ENCODE measurements at regions not wholly inside any gene's neighbourhood (a gene's known extent, or its start where the extent isn't known, plus 50 kb on each side); places are given as distances from the start of the nearest gene placed in this dataset.

DNA sequence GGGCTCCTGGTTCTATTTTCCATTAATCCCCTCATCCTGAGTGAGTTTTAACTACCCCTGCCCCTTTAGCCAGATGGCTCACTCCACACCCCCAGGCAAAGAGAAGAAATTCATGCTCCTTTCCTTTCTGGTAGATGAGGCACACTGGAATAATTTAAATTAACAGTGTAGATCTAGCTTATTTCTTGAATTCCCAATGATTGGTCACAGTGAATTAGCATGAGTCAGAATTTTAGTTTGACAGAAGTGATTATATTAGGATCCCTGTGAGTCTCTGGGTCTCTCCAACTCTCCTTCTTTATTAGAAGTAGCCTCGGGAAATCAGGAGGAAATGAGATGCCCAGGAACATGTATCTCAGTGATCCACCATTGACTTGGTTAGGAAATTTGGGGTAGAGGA, 103.1 kb upstream of the KAZN start:
- Histone ChIP-seq H3K36me3 (ENCODE audit: control insufficient read depth in 2 of 3, insufficient read depth in 3 of 3, low read length in 3 of 3) (no peaks in the 10 kb centered on the region), H3K27me3 (ENCODE audit: control insufficient read depth, insufficient read depth, low read length) (no peaks in the 10 kb centered on the region), H3K27ac (ENCODE audit: low read depth in 2 of 2, low read length in 2 of 2) (no peak overlapping the region), H3K9ac (ENCODE audit: low read length in 3 of 3) (no peak overlapping the region), H3K9me3 (ENCODE audit: control insufficient read depth in 2 of 3, insufficient read depth in 1 of 3, low read length in 3 of 3) (no peaks in the 10 kb centered on the region), H3K4me1 (ENCODE audit: control insufficient read depth in 2 of 3, insufficient read depth in 2 of 3, low read depth in 1 of 3, low read length in 3 of 3) (no peaks in the 10 kb centered on the region), H3K4me3 (ENCODE audit: low read length in 3 of 3) (no peak overlapping the region)
- TF ChIP-seq CTCF (IDR thresholded peaks at IDR 0.05; ENCODE audit: borderline replicate concordance, extremely low read depth, insufficient read depth) = no peak
- intact Hi-C loops (cut with DNase I) = no loop called here
- DNase-seq = no peak
- FAIRE-seq = no peak

DNA sequence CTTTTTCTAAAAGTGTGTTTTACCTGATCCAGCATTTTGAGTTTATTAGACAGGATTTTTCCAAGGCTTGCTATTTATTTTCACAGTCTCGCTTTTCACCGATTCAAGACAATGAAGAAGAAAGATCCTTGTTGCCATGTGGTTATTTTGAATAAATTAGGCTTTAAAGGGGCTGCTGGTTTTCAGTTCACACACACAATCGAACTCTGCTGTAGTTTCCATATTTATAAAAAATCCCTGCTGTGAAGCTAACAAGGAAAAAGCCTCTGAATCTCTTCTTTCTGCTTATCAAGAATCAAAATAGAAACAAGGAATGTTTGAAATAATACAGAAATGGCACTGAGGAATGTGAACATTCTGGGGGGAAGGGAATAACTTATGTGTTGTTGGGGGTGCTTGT, 102.5 kb upstream of the KAZN start:
- no peak for FAIRE-seq
- H3K36me3 ChIP-seq (ENCODE audit: control insufficient read depth in 2 of 3, insufficient read depth in 3 of 3, low read length in 3 of 3) = no peaks in the 10 kb centered on the region
- no peaks in the 10 kb centered on the region for H3K27me3 ChIP-seq (ENCODE audit: control insufficient read depth, insufficient read depth, low read length)
- H3K4me3 ChIP-seq (ENCODE audit: low read length in 3 of 3) = no peak overlapping the region
- no peak for TF ChIP-seq CTCF (IDR thresholded peaks at IDR 0.05; ENCODE audit: borderline replicate concordance, extremely low read depth, insufficient read depth)
- DNase-seq = no peak
- H3K9me3 ChIP-seq (ENCODE audit: control insufficient read depth in 2 of 3, insufficient read depth in 1 of 3, low read length in 3 of 3) = no peaks in the 10 kb centered on the region
- H3K4me1 ChIP-seq (ENCODE audit: control insufficient read depth in 2 of 3, insufficient read depth in 2 of 3, low read depth in 1 of 3, low read length in 3 of 3) = no peaks in the 10 kb centered on the region
- no peak overlapping the region for H3K9ac ChIP-seq (ENCODE audit: low read length in 3 of 3)
- H3K27ac ChIP-seq (ENCODE audit: low read depth in 2 of 2, low read length in 2 of 2) = no peak overlapping the region
- intact Hi-C loops (cut with DNase I) = no loop called here

- no peak overlapping the region for H3K9ac ChIP-seq (ENCODE audit: low read length in 3 of 3)
- H3K9me3 ChIP-seq (ENCODE audit: control insufficient read depth in 2 of 3, insufficient read depth in 1 of 3, low read length in 3 of 3) = no peaks in the 10 kb centered on the region
- DNase-seq (no peak), FAIRE-seq (no peak)
- no peak overlapping the region for H3K27ac ChIP-seq (ENCODE audit: low read depth in 2 of 2, low read length in 2 of 2)
- H3K27me3 ChIP-seq (ENCODE audit: control insufficient read depth, insufficient read depth, low read length) = no peaks in the 10 kb centered on the region
- no peak for TF ChIP-seq CTCF (IDR thresholded peaks at IDR 0.05; ENCODE audit: borderline replicate concordance, extremely low read depth, insufficient read depth)
- no peaks in the 10 kb centered on the region for H3K36me3 ChIP-seq (ENCODE audit: control insufficient read depth in 2 of 3, insufficient read depth in 3 of 3, low read length in 3 of 3)
- intact Hi-C loops (cut with DNase I) = no loop called here
- H3K4me1 ChIP-seq (ENCODE audit: control insufficient read depth in 2 of 3, insufficient read depth in 2 of 3, low read depth in 1 of 3, low read length in 3 of 3) = no peaks in the 10 kb centered on the region
- no peak overlapping the region for H3K4me3 ChIP-seq (ENCODE audit: low read length in 3 of 3)
Measured at GRCh38 chr1:14498839-14499238, 99.6 kb upstream of the KAZN start.

- Histone ChIP-seq H3K9me3 (ENCODE audit: control insufficient read depth in 2 of 3, insufficient read depth in 1 of 3, low read length in 3 of 3) (no peaks in the 10 kb centered on the region), H3K36me3 (ENCODE audit: control insufficient read depth in 2 of 3, insufficient read depth in 3 of 3, low read length in 3 of 3) (no peaks in the 10 kb centered on the region), H3K4me3 (ENCODE audit: low read length in 3 of 3) (no peak overlapping the region), H3K27me3 (ENCODE audit: control insufficient read depth, insufficient read depth, low read length) (no peaks in the 10 kb centered on the region), H3K27ac (ENCODE audit: low read depth in 2 of 2, low read length in 2 of 2) (no peak overlapping the region), H3K4me1 (ENCODE audit: control insufficient read depth in 2 of 3, insufficient read depth in 2 of 3, low read depth in 1 of 3, low read length in 3 of 3) (no peaks in the 10 kb centered on the region), H3K9ac (ENCODE audit: low read length in 3 of 3) (no peak overlapping the region)
- DNase-seq (no peak), FAIRE-seq (no peak)
- intact Hi-C loops (cut with DNase I) = no loop called here
- no peak for TF ChIP-seq CTCF (IDR thresholded peaks at IDR 0.05; ENCODE audit: borderline replicate concordance, extremely low read depth, insufficient read depth)
Measured at GRCh38 chr1:14499312-14500040, 99.0 kb upstream of the KAZN start.
